Caki2 (cell line): ENCODE measurements at regions not wholly inside any gene's neighbourhood (a gene's known extent, or its start where the extent isn't known, plus 50 kb on each side); places are given as distances from the start of the nearest gene placed in this dataset.
"Not testable (repeated sequence)": the region's sequence is repeated elsewhere in the genome, so short reads cannot be mapped to it uniquely, and the experiment has no call there.

Experiments
- DNase-seq: peaks from one replicate; pipeline ENCODE4 v3.0.0-alpha.2; 2015; ENCODE audit warnings: low read depth
- in situ Hi-C: cut with HindIII; loops from 2 replicates; pipeline ENCODE4 v1.10.0; 2016; ENCODE audit warnings: low sequenced_read_pairs, low pct_unique_long_range_greater_than_20kb, mixed read lengths

GRCh38 chrX:13235930-13236329, 83.9 kb downstream of the ATXN3L start:
- DNase-seq: no peak
- in situ Hi-C loops: no loop called here

- DNase-seq: no peak
- in situ Hi-C loops: no loop called here
These were observed 87.4 kb downstream of the ATXN3L start for GRCh38 chrX:13232484-13232883.

DNA sequence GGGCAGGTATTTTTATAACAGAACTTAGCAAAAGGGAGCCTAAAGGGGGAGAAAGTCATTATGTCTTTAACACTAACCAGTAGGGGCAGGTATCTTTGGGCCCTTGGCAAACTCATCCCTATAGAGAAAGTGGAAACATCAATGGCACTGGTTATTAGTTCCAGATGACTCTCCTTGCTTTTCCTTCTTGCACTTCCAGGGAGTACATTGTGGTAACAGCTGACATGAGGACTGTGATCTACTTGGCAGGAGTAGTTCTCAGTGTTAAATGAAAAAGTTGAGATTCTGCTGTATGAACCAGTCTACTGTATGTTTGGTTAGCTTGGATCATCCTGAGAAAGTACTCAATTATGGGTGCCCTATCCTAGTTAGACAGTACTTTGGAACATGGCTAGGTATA, 93.6 kb downstream of the ATXN3L start:
- no peak for DNase-seq
- in situ Hi-C loops: no loop called here

DNA sequence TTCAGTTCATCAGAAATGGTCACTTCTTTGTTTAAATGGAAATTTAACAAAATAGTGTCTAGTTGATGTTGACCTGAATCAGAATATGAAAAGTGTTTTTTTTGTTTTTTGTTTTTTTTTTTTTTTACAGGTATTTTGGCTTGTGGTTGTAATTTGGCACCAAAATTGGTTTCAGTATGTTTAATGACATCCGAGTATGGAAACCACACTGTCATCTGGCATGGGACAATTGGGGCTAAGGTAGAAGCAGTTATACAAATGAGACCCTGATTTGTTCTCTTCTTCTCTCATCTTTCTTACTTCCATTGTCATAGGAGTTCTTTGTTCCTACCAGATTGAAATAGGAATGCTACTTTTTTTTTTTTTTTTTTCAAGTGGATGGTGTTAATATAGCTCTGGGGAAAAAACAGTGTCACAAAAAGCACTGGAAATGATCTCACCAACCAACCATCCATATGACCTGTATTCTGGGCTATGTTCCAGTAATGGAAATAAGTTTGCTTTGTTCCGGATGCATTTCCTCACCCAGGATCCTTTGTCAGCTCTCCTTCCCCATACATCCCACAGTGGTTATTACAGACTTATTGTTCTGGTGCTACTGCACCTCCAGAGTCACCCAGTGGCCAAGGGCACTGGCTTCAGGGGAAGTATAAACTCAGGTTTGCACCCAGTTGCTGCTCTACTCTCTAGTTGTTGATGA, 95.8 kb downstream of the ATXN3L start:
- in situ Hi-C loops: no loop called here

DNA sequence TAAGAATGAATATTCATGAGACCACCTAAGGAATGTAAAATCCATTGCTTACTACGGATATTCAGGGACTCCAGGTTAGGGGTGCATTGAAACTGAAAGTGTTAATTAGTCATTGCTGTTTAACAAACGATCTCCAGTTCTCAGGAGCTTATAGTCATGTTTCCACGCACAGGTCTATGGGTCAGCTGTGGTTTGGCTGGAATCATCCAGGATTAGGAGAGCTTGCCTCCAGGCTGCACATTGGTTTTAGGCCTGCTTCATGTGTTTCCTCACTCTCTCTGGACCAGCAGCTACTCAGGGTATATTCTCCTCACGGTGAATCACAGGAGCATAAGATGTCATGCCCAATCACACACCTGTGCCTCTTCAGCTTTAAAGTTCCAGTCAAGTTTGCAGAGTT, 98.9 kb downstream of the ATXN3L start:
- in situ Hi-C loops: no loop called here
- peak; percentile 8 for DNase-seq

More for the DNA sequence above, 95.8 kb downstream of the ATXN3L start:
- peak; percentile 82 for DNase-seq

GRCh38 chrX:13219991-13220764, 99.7 kb downstream of the ATXN3L start:
- in situ Hi-C loops: no loop called here
- peak; percentile 14 for DNase-seq

- in situ Hi-C loops: no loop called here
These were observed 101.1 kb downstream of the ATXN3L start for GRCh38 chrX:13218758-13219157.

GRCh38 chrX:13216139-13216538, 103.7 kb downstream of the ATXN3L start:
- no peak for DNase-seq
- in situ Hi-C loops: no loop called here

More at GRCh38 chrX:13218758-13219157, 101.1 kb downstream of the ATXN3L start:
- DNase-seq: no peak

GRCh38 chrX:13215729-13216128, 104.1 kb downstream of the ATXN3L start:
- in situ Hi-C loops: no loop called here
- DNase-seq: no peak

DNA sequence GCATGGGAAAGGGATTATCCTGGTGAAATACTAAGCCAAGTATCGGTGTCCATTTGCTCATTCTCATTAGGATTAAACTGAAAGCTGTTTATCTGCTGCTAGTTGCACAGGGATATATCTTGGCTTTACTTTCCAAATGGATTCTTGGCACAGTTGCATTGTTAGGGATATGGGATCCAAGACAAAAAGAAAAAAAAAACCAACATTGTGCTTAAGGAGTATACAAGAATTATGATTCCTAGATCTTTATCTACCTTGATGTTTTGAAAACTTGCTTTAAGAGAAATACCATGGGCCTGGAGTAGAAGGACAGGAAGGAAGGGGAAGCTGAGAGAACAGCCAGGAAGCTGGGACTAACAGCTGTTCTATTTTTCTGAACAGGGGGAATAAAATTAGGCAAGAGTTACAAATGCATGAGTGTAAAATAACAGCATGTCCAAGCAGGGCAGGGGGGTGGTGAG, 107.6 kb downstream of the ATXN3L start:
- in situ Hi-C loops: no loop called here
- no peak for DNase-seq

- in situ Hi-C loops, DNase-seq: not testable (repeated sequence)
These were observed 109.7 kb downstream of the ATXN3L start for GRCh38 chrX:13210142-13210541.

DNA sequence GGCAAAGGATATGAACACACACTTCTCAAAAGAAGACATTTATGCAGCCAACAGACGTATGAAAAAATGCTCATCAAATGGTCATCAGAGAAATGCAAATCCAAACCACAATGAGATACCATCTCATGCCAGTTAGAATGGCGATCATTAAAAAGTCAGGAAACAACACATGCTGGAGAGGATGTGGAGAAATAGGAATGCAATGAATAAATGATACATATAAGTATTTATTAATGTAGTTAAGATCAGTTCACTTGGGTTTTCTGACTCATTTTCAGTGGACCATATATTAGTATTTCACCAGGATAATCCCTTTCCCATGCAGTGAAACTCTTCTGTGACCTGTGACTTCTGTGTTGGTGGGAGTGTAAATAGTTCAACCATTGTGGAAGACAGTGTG, 110.1 kb downstream of the ATXN3L start:
- in situ Hi-C loops, DNase-seq: not testable (repeated sequence)

DNA sequence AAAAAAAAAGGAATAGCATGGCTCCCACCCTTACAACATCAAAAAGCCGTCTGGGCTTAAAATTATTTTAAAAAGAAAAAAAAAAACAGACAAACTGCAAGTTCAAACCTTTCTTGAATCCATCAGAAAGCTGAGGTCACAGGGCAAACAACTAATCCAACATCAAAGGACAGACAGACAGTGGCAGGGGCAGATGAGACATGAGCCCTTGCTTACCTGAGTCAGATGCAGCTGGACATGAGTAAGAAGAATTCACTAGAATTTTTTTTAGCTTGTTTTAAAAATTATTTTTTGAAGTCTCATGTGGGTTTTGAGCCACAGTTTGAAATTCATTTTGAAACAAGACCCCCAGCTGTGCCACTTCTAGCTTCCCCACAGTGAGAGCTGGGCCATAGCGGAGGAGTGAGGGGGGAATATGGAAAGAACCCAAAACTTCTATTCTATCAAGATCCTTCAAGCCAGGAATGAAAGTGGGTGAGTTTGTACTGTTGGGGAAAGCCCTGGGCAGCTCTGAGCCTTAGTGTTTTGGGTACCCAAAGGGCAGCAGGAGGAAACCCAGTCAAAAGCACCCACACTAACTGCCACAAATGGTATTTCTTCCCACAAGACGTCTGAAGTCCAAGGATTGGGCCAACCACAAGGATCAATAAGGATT, 111.4 kb downstream of the ATXN3L start:
- DNase-seq: no peak
- in situ Hi-C loops: no loop called here

DNA sequence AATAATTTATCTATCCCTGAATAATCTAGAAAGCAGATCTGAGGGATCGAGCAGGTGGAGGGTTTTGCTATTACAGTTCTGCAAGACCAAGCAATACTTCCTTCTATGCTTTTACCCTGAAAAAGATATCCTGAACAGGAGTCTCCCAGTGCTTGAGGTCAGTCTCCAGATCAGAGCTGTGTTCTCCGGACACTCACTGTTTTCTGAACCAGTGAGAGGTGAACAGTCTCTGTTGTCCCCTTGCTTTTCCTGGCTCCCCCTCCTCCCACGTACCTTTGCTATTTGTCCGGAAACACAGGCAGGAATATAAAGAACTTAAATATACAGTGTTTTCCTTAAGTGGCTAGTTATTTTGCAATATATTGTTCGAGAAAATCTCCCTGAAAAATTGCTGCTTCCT, 116.6 kb downstream of the ATXN3L start:
- no peak for DNase-seq
- in situ Hi-C loops: no loop called here

DNA sequence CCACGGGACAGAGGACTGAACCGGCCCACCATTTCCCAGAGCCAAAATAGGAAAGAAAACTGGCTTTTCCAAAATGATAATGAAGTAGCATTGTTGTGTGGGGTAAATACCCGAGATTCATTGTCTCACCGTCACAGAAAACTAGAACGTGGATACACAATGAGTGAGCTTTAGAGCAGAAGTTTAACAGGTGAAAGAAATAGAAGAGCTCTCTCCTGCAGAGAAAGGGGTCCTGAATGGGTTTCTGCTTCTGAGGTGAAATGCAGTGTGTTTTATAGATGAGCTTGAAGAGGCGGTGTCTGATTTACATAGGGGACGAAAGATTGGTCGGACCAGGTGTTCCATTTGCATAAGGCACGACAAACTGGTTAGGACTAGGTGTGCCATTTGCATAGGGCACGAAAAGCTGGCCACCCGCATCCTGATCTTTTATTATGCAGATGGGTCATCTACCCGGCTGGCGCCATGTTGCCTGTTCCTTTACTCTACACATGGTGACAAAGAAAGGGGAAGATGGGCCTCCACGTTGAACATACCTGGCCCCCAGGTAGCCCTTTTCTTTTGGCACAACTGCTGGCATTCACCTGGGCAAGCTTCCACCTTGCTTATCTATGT, 118.1 kb downstream of the ATXN3L start:
- in situ Hi-C loops: no loop called here
- no peak for DNase-seq

- DNase-seq: no peak
- in situ Hi-C loops: no loop called here
These were observed 119.5 kb downstream of the ATXN3L start for GRCh38 chrX:13200398-13200797.

DNA sequence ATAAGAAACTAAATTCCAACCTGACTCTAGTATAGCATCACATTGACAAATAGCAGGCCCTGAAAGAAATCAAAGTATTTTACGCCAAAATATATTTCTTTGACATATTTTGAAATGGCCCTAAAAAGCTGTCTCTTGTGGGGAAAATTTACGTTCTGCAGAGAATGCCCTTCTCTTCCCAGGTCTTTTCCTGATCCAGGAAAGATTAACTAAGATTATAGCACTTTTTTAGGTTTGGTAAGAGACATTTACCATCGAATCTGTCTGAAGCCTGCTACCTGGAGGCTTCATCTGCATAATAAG, 121.1 kb downstream of the ATXN3L start:
- no peak for DNase-seq
- in situ Hi-C loops: no loop called here

- in situ Hi-C loops: no loop called here
- no peak for DNase-seq
These were observed 121.6 kb downstream of the ATXN3L start for GRCh38 chrX:13198056-13198761.
